ENCODE measurements at regions not wholly inside any gene's neighbourhood (a gene's known extent, or its start where the extent isn't known, plus 50 kb on each side); places are given as distances from the start of the nearest gene placed in this dataset.

GRCh38 chr12:77500089-77500488 lies 330.6 kb upstream of the NAV3 start:
- TF ChIP-seq BHLHE40 (IDR thresholded peaks at IDR 0.05; ENCODE audit: low read depth, low read length) (no peak), POLR2A (IDR thresholded peaks at IDR 0.05; ENCODE audit: low read depth, low read length) (no peak), CHD1 (IDR thresholded peaks at IDR 0.05; ENCODE audit: low read depth, low read length) (no peak), RAD21 (IDR thresholded peaks at IDR 0.05; ENCODE audit: low read length) (no peak), CTCF (conservative IDR thresholded peaks at IDR 0.05; ENCODE audit: low read depth, low read length) (no peak), FOS (IDR thresholded peaks at IDR 0.05; ENCODE audit: low read depth, low read length) (no peak), CEBPB (IDR thresholded peaks at IDR 0.05; ENCODE audit: low read depth, low read length) (no peak), SMC3 (IDR thresholded peaks at IDR 0.05; ENCODE audit: low read depth, low read length) (no peak), NFE2L2 (IDR thresholded peaks at IDR 0.05; ENCODE audit: low read depth, low read length) (no peak), ELK1 (IDR thresholded peaks at IDR 0.05; ENCODE audit: borderline replicate concordance, low read depth, low read length) (no peak), MXI1 (IDR thresholded peaks at IDR 0.05; ENCODE audit: borderline replicate concordance, low read depth, low read length) (no peak), RFX5 (IDR thresholded peaks at IDR 0.05; ENCODE audit: low read depth, low read length) (no peak), MAZ (IDR thresholded peaks at IDR 0.05; ENCODE audit: borderline replicate concordance, low read depth, low read length) (no peak)

Data from IMR-90 (cell line).